Tibial nerve (tissue), 3 donors: ENCODE measurements at regions not wholly inside any gene's neighbourhood (a gene's known extent, or its start where the extent isn't known, plus 50 kb on each side); places are given as distances from the start of the nearest gene placed in this dataset.

Experiments used
- POLR2A ChIP-seq, 2 donors: fragments of 450-650 bp; IDR thresholded peaks; one replicate each; pipeline ENCODE4 v1.6.1; 2017; ENCODE audit warnings: antibody characterized with exemption in 2 of 2, mild to moderate bottlenecking in 2 of 2, moderate library complexity in 2 of 2
- TF ChIP-seq, protein P1 (sequence below), 5 experiments: fragments of 200-600 bp in 3 of 5; fragments of 450-650 bp in 2 of 5; sonication (generic) in 3 of 5; IDR thresholded peaks; one replicate each; pipeline ENCODE4 v1.5.1; 2016 to 2019; ENCODE audit warnings: antibody characterized with exemption in 5 of 5, mild to moderate bottlenecking in 3 of 5, moderate library complexity in 2 of 5

DNA sequence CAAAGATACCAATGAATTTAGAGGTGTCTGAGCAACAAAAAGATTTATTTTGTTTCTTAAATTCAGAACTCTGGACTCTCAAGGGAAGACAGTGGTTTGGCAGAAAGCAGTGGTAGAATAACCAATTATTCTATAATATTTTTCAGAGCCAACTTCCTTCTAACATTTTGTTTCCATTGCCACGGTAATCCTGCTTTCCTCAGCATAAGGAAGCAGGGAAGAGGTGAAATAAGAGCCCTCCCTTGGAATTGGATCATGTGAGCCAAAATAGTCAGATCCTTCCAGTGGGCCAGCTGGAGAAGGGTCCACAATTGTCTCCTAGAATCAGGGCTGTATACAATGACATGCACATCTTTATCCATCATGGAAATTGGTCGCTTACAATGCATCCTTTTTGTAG, 130.0 kb upstream of the MAP1B start:
- TF ChIP-seq, protein P1, sequence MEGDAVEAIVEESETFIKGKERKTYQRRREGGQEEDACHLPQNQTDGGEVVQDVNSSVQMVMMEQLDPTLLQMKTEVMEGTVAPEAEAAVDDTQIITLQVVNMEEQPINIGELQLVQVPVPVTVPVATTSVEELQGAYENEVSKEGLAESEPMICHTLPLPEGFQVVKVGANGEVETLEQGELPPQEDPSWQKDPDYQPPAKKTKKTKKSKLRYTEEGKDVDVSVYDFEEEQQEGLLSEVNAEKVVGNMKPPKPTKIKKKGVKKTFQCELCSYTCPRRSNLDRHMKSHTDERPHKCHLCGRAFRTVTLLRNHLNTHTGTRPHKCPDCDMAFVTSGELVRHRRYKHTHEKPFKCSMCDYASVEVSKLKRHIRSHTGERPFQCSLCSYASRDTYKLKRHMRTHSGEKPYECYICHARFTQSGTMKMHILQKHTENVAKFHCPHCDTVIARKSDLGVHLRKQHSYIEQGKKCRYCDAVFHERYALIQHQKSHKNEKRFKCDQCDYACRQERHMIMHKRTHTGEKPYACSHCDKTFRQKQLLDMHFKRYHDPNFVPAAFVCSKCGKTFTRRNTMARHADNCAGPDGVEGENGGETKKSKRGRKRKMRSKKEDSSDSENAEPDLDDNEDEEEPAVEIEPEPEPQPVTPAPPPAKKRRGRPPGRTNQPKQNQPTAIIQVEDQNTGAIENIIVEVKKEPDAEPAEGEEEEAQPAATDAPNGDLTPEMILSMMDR (IDR thresholded peaks at IDR 0.05) = no peak
- TF ChIP-seq POLR2A (IDR thresholded peaks at IDR 0.05) = no peak
